Lung (tissue), 12 donors: ENCODE measurements at regions not wholly inside any gene's neighbourhood (a gene's known extent, or its start where the extent isn't known, plus 50 kb on each side); places are given as distances from the start of the nearest gene placed in this dataset. TPM values are rescaled to one million over a fixed set of nuclear protein-coding genes. Genes with fewer than 3 reads are reported as not detected.

Experiments
- ATAC-seq: fragments of 200-7000 bp; cut with Tn5 transposase; one replicate; pipeline ENCODE4 v1.9.1; 2020; ENCODE audit warnings: moderate number of reproducible peaks; ENCODE audit not compliant: insufficient read depth, low FRiP score
- DNase-seq, 3 donors: peaks; one replicate each; pipeline ENCODE4 v3.0.0-alpha.2; 2013 to 2017
- H3K27ac ChIP-seq, 2 donors: one replicate each; pipeline ENCODE4 v1.5.1; 2013; ENCODE audit warnings: mild to moderate bottlenecking in 2 of 2, moderate library complexity in 2 of 2, control low read depth in 1 of 2, inconsistent platforms in 1 of 2, low read depth in 1 of 2, low read length in 1 of 2
- H3K27me3 ChIP-seq, 3 donors: one replicate each; pipeline ENCODE4 v1.5.1; 2013; ENCODE audit warnings: low read length in 2 of 3; ENCODE audit not compliant: control insufficient read depth in 3 of 3, insufficient read depth in 3 of 3
- H3K36me3 ChIP-seq, 4 donors: one replicate each; pipeline ENCODE4 v1.5.1; 2013; ENCODE audit warnings: low read length in 4 of 4, mild to moderate bottlenecking in 1 of 4, moderate library complexity in 1 of 4; ENCODE audit not compliant: control insufficient read depth in 4 of 4, insufficient read depth in 4 of 4
- H3K4me1 ChIP-seq, 5 donors: one replicate each; pipeline ENCODE4 v1.5.1; 2013; ENCODE audit warnings: low read length in 5 of 5, mild to moderate bottlenecking in 2 of 5, moderate library complexity in 1 of 5; ENCODE audit not compliant: control insufficient read depth in 5 of 5, insufficient read depth in 5 of 5
- H3K4me3 ChIP-seq: one replicate; pipeline ENCODE4 v1.5.1; 2013; ENCODE audit warnings: mild to moderate bottlenecking, control low read depth, moderate library complexity
- H3K9ac ChIP-seq, 2 donors: one replicate each; pipeline ENCODE4 v1.5.1; 2013; ENCODE audit warnings: low read length in 2 of 2, control low read depth in 1 of 2; ENCODE audit not compliant: insufficient read depth in 1 of 2
- H3K9me3 ChIP-seq, 4 donors: one replicate each; pipeline ENCODE4 v1.5.1; 2013; ENCODE audit warnings: low read length in 3 of 4, mild to moderate bottlenecking in 1 of 4, moderate library complexity in 1 of 4; ENCODE audit not compliant: control insufficient read depth in 4 of 4, insufficient read depth in 3 of 4
- CTCF ChIP-seq: IDR thresholded peaks from 2 replicates; pipeline ENCODE4 v1.5.1; 2012; ENCODE audit warnings: mild to moderate bottlenecking; ENCODE audit errors: control extremely low read depth, extremely low read depth
- whole genome bisulfite sequencing, 2 donors: extraction: QIAGEN DNeasy Blood & Tissue Kit; methylation state at CpG; one replicate each; pipeline ENCODE4 v1.1.7; 2013; 5-methylcytosine and 5-hydroxymethylcytosine counted together
- small RNA-seq: library from RNA; depleted of rRNA; stranded (forward); fragments of <200 nt; gene quantifications from one replicate; pipeline ENCODE3, GENCODE V24; 2014; ENCODE audit warnings: low replicate concordance
- donor health status: control.
- donor health status: control.
- donor health status: Bipolar disorder and iron deficiency.
- donor health status: healthy.
- donor health status: DM: yes; HTN: yes; CAD: no.

DNA sequence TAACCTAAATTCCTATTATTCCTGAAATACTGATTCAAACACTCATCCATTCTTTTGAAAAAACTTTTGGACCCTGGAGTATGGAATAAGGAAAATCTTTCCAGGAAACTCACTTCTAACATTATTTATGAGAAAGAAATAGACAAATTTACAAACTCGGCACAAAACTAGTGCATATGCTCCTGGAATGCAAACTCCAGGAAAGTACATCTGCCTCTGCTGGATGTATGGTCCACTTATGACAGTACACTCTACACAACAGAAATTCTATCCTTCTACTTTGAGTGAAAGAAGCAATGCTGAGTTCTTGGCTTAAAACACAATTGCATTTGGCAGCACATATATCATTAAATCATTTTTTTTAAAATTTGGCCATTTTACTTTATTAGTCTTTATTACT lies 700.5 kb upstream of the STXBP6 start:
- DNase-seq (no peak), ATAC-seq (no peak)
- Histone ChIP-seq H3K9me3 (no peaks in the 10 kb centered on the region), H3K9ac (no peak overlapping the region), H3K4me3 (no peak overlapping the region), H3K27me3 (no peaks in the 10 kb centered on the region), H3K36me3 (no peaks in the 10 kb centered on the region), H3K27ac (no peak overlapping the region), H3K4me1 (no peaks in the 10 kb centered on the region)
- 84 to 94% methylated on average over 1 of the region's 1 CpG for WGBS, 2 donors
- no peak for TF ChIP-seq CTCF

Small RNAs in the stretch of these regions (small RNA-seq; reads per million reads assigned to genes)
- not detected for gene RF00440
